ENCODE measurements at regions not wholly inside any gene's neighbourhood (a gene's known extent, or its start where the extent isn't known, plus 50 kb on each side); places are given as distances from the start of the nearest gene placed in this dataset.

DNA sequence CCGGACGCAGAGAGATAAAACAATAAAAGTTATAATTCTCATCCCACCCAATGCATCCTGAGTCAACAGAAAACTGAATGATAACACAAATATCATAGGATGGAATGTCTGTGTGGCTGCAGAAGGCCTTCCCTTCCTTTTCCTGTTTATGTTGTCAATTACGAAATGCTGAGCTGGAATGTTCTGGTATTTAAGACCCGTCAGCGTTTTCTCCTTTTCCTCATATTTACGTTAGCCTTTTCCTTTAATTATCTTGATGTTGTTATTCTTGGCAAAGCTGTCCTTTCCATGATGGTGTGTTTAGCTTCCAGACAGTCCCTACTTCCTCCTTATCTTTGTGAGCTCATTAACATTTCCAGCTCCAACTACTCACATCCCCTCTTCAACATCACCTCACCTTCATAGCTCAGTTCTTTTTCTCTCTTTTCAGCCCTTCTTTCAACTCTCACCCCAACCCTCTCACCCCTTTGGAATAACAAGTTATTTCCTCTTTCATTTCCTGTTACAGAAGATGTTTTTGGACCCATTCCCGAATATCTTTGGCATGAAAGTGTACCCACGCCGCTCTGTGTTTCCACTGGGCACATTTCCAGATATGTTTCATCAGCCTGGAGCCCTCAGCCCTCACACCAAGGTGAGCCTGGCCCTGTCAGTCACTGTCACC is 221.6 kb downstream of the NR2F1-AS1 start:
- Histone ChIP-seq H2BK5ac (ENCODE audit: low read depth, low read length, poor library complexity) (no peak overlapping the region), H4K8ac (ENCODE audit: low read depth, low read length) (no peak overlapping the region), H2AK5ac (ENCODE audit: low read length) (no peak overlapping the region), H3K4me2 (ENCODE audit: low read length) (no peak overlapping the region), H3K9ac (ENCODE audit: low read length) (no peak overlapping the region), H3K36me3 (ENCODE audit: control insufficient read depth in 1 of 2, insufficient read depth in 2 of 2, low read length in 2 of 2) (no peaks in the 10 kb centered on the region), H3K23ac (ENCODE audit: low read length) (no peak overlapping the region), H3K18ac (ENCODE audit: low read length) (no peak overlapping the region), H2AFZ (ENCODE audit: insufficient read depth, low read length, poor library complexity) (no peak overlapping the region), H2BK12ac (ENCODE audit: low read length) (no peak overlapping the region), H3K4ac (ENCODE audit: low read depth, low read length) (no peak overlapping the region), H3K4me3 (ENCODE audit: low read depth, low read length) (no peak overlapping the region), H4K12ac (ENCODE audit: low read depth, low read length) (no peak overlapping the region), H3K27ac (ENCODE audit: low read depth, low read length) (no peak overlapping the region), H3K79me1 (ENCODE audit: low read length) (no peaks in the 10 kb centered on the region), H3K79me2 (ENCODE audit: control insufficient read depth, insufficient read depth, low read length, poor library complexity) (no peaks in the 10 kb centered on the region), H3K27me3 (ENCODE audit: insufficient read depth, low read length) (no peaks in the 10 kb centered on the region), H4K91ac (ENCODE audit: low read depth, low read length) (no peak overlapping the region), H3K4me1 (ENCODE audit: control insufficient read depth in 1 of 2, insufficient read depth in 2 of 2, low read length in 2 of 2) (no peaks in the 10 kb centered on the region), H3K9me3 (ENCODE audit: insufficient read depth, low read depth, low read length) (no peaks in the 10 kb centered on the region), H2BK120ac (ENCODE audit: insufficient read depth, low read length, poor library complexity) (no peak overlapping the region), H3K14ac (ENCODE audit: low read length) (no peak overlapping the region)
- peak in 1 of 2 donors; percentile 4 for DNase-seq
- no CpG with 5 or more reads among the region's 9 CpGs for WGBS (ENCODE audit: extremely low coverage, insufficient coverage, insufficient read length)

DNA sequence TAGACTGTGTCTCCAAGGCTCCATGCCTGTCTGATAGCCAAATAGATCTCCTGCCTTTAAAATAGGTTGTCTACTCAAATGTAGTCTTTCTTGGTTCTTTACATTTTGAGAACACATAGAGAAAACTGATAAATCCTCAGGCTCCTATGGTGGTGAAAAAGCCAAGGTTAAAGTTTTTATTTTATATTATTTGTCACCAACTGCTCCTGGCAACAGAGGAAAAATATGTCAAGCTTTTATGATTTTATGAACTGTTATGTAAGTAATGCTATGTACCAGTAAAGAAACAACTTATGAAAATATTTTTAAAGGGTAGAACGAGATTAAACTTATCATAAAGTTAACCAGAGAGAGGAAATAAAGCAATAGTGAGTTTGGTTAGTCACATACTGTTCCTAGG is 222.8 kb downstream of the NR2F1-AS1 start:
- Histone ChIP-seq H4K91ac (ENCODE audit: low read depth, low read length) (no peak overlapping the region), H3K23ac (ENCODE audit: low read length) (no peak overlapping the region), H3K79me2 (ENCODE audit: control insufficient read depth, insufficient read depth, low read length, poor library complexity) (no peaks in the 10 kb centered on the region), H4K12ac (ENCODE audit: low read depth, low read length) (no peak overlapping the region), H3K9me3 (ENCODE audit: insufficient read depth, low read depth, low read length) (no peaks in the 10 kb centered on the region), H3K14ac (ENCODE audit: low read length) (no peak overlapping the region), H3K18ac (ENCODE audit: low read length) (no peak overlapping the region), H2BK120ac (ENCODE audit: insufficient read depth, low read length, poor library complexity) (no peak overlapping the region), H3K36me3 (ENCODE audit: control insufficient read depth in 1 of 2, insufficient read depth in 2 of 2, low read length in 2 of 2) (no peaks in the 10 kb centered on the region), H3K9ac (ENCODE audit: low read length) (no peak overlapping the region), H3K4me1 (ENCODE audit: control insufficient read depth in 1 of 2, insufficient read depth in 2 of 2, low read length in 2 of 2) (no peaks in the 10 kb centered on the region), H2BK5ac (ENCODE audit: low read depth, low read length, poor library complexity) (no peak overlapping the region), H3K4me3 (ENCODE audit: low read depth, low read length) (no peak overlapping the region), H2AFZ (ENCODE audit: insufficient read depth, low read length, poor library complexity) (no peak overlapping the region), H4K8ac (ENCODE audit: low read depth, low read length) (no peak overlapping the region), H3K4ac (ENCODE audit: low read depth, low read length) (no peak overlapping the region), H2BK12ac (ENCODE audit: low read length) (no peak overlapping the region), H3K27ac (ENCODE audit: low read depth, low read length) (no peak overlapping the region), H3K79me1 (ENCODE audit: low read length) (no peaks in the 10 kb centered on the region), H2AK5ac (ENCODE audit: low read length) (no peak overlapping the region), H3K27me3 (ENCODE audit: insufficient read depth, low read length) (no peaks in the 10 kb centered on the region), H3K4me2 (ENCODE audit: low read length) (no peak overlapping the region)
- DNase-seq = no peak
- no CpG with 5 or more reads among the region's 1 CpG for whole genome bisulfite sequencing (ENCODE audit: extremely low coverage, insufficient coverage, insufficient read length)

DNA sequence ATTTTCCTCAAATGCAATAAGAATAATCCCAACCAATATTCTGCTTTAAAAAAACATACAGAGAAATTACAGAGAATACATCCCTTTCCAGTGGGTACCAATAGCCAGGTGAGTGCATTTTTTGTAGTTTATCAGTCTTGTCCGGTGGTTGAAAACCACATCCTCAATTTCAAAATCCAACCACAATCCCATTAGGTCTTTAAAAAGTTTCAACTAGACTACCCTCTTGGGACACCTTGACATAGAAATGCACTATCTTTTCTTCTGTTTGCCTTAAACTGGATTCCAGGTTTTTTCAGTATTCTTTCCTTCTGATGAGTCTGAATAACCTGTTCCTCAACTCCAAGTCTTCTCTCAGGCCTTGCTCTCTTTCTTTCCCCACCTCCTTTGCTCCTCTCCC is 223.3 kb downstream of the NR2F1-AS1 start:
- H4K12ac ChIP-seq (ENCODE audit: low read depth, low read length) = no peak overlapping the region
- no peaks in the 10 kb centered on the region for H3K79me1 ChIP-seq (ENCODE audit: low read length)
- no peak overlapping the region for H2BK120ac ChIP-seq (ENCODE audit: insufficient read depth, low read length, poor library complexity)
- H3K27ac ChIP-seq (ENCODE audit: low read depth, low read length) = no peak overlapping the region
- H3K27me3 ChIP-seq (ENCODE audit: insufficient read depth, low read length) = no peaks in the 10 kb centered on the region
- H4K8ac ChIP-seq (ENCODE audit: low read depth, low read length) = no peak overlapping the region
- no peak overlapping the region for H3K4me2 ChIP-seq (ENCODE audit: low read length)
- H2BK5ac ChIP-seq (ENCODE audit: low read depth, low read length, poor library complexity) = no peak overlapping the region
- no peak overlapping the region for H3K9ac ChIP-seq (ENCODE audit: low read length)
- H3K79me2 ChIP-seq (ENCODE audit: control insufficient read depth, insufficient read depth, low read length, poor library complexity) = no peaks in the 10 kb centered on the region
- H2BK12ac ChIP-seq (ENCODE audit: low read length) = no peak overlapping the region
- H3K14ac ChIP-seq (ENCODE audit: low read length) = no peak overlapping the region
- DNase-seq = no peak
- H3K23ac ChIP-seq (ENCODE audit: low read length) = no peak overlapping the region
- H2AFZ ChIP-seq (ENCODE audit: insufficient read depth, low read length, poor library complexity) = no peak overlapping the region
- no peaks in the 10 kb centered on the region for H3K9me3 ChIP-seq (ENCODE audit: insufficient read depth, low read depth, low read length)
- H3K18ac ChIP-seq (ENCODE audit: low read length) = no peak overlapping the region
- no peak overlapping the region for H2AK5ac ChIP-seq (ENCODE audit: low read length)
- H3K4me3 ChIP-seq (ENCODE audit: low read depth, low read length) = no peak overlapping the region
- no peak overlapping the region for H4K91ac ChIP-seq (ENCODE audit: low read depth, low read length)
- H3K4ac ChIP-seq (ENCODE audit: low read depth, low read length) = no peak overlapping the region
- no peaks in the 10 kb centered on the region for H3K4me1 ChIP-seq (ENCODE audit: control insufficient read depth in 1 of 2, insufficient read depth in 2 of 2, low read length in 2 of 2)
- no CpG with 5 or more reads among the region's 1 CpG for WGBS (ENCODE audit: extremely low coverage, insufficient coverage, insufficient read length)
- H3K36me3 ChIP-seq (ENCODE audit: control insufficient read depth in 1 of 2, insufficient read depth in 2 of 2, low read length in 2 of 2) = no peaks in the 10 kb centered on the region

DNA sequence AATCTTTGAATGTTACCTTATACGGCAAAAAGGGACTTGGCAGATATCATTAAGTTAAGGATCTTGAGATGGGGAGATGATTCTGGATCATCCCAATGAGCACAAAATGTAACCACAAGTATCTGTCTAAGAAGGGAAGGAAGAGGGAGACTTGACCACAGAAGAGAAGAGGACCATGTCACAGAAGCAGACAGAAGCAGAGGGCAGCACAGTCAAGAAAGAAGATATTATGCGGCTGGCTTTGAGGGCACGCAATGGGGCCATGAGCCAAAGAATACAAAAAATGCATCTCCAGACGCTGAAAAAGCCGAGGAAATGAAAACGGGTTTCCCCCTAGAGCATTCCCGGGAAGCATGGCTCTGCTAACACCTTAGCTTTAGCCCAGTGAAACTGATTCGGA is 225.3 kb downstream of the NR2F1-AS1 start:
- Histone ChIP-seq H3K27me3 (ENCODE audit: insufficient read depth, low read length) (no peaks in the 10 kb centered on the region), H2BK12ac (ENCODE audit: low read length) (no peak overlapping the region), H3K79me1 (ENCODE audit: low read length) (no peaks in the 10 kb centered on the region), H3K79me2 (ENCODE audit: control insufficient read depth, insufficient read depth, low read length, poor library complexity) (no peaks in the 10 kb centered on the region), H2AFZ (ENCODE audit: insufficient read depth, low read length, poor library complexity) (no peak overlapping the region), H3K18ac (ENCODE audit: low read length) (no peak overlapping the region), H2AK5ac (ENCODE audit: low read length) (no peak overlapping the region), H3K9me3 (ENCODE audit: insufficient read depth, low read depth, low read length) (no peaks in the 10 kb centered on the region), H3K9ac (ENCODE audit: low read length) (no peak overlapping the region), H3K27ac (ENCODE audit: low read depth, low read length) (no peak overlapping the region), H3K4me1 (ENCODE audit: control insufficient read depth in 1 of 2, insufficient read depth in 2 of 2, low read length in 2 of 2) (no peaks in the 10 kb centered on the region), H2BK120ac (ENCODE audit: insufficient read depth, low read length, poor library complexity) (no peak overlapping the region), H3K4me2 (ENCODE audit: low read length) (no peak overlapping the region), H3K4ac (ENCODE audit: low read depth, low read length) (no peak overlapping the region), H2BK5ac (ENCODE audit: low read depth, low read length, poor library complexity) (no peak overlapping the region), H4K12ac (ENCODE audit: low read depth, low read length) (no peak overlapping the region), H4K8ac (ENCODE audit: low read depth, low read length) (no peak overlapping the region), H4K91ac (ENCODE audit: low read depth, low read length) (no peak overlapping the region), H3K4me3 (ENCODE audit: low read depth, low read length) (no peak overlapping the region), H3K14ac (ENCODE audit: low read length) (no peak overlapping the region), H3K23ac (ENCODE audit: low read length) (no peak overlapping the region), H3K36me3 (ENCODE audit: control insufficient read depth in 1 of 2, insufficient read depth in 2 of 2, low read length in 2 of 2) (no peaks in the 10 kb centered on the region)
- no CpG with 5 or more reads among the region's 8 CpGs for WGBS (ENCODE audit: extremely low coverage, insufficient coverage, insufficient read length)
- no peak for DNase-seq
